ENCODE measurements at regions not wholly inside any gene's neighbourhood (a gene's known extent, or its start where the extent isn't known, plus 50 kb on each side); places are given as distances from the start of the nearest gene placed in this dataset.

GRCh38 chr2:74036010-74036409, 51.3 kb downstream of the TET3 start:
- peaks cover 39% of the 10 kb centered on the region for H3K4me1 ChIP-seq
- TF ChIP-seq POLR2AphosphoS5 (IDR thresholded peaks at IDR 0.05) (no peak), CTCF (IDR thresholded peaks at IDR 0.05) (no peak), POLR2A (IDR thresholded peaks at IDR 0.05) (no peak), EP300 (IDR thresholded peaks at IDR 0.05) (no peak)
- H3K36me3 ChIP-seq, result no peaks in the 10 kb centered on the region
- no peaks in the 10 kb centered on the region for H3K9me3 ChIP-seq
- H3K27ac ChIP-seq, result no peak overlapping the region
- no peak overlapping the region for H3K4me3 ChIP-seq
- no peaks in the 10 kb centered on the region for H3K27me3 ChIP-seq
- no peak for DNase-seq (ENCODE audit: low spot score in 2 of 2)
- 95% methylated on average over 7 of the region's 7 CpGs for WGBS

- no peak for TF ChIP-seq POLR2A (IDR thresholded peaks at IDR 0.05)
- no peak for TF ChIP-seq POLR2AphosphoS5 (IDR thresholded peaks at IDR 0.05)
- no peak for TF ChIP-seq CTCF (IDR thresholded peaks at IDR 0.05)
- no peak for TF ChIP-seq EP300 (IDR thresholded peaks at IDR 0.05)
Observed at GRCh38 chr2:74036450-74037195, 51.9 kb downstream of the TET3 start.

GRCh38 chr2:74037379-74037860, 52.7 kb downstream of the TET3 start:
- H3K27me3 ChIP-seq, result no peaks in the 10 kb centered on the region
- H3K27ac ChIP-seq, result no peak overlapping the region
- H3K4me3 ChIP-seq, result no peak overlapping the region
- TF ChIP-seq POLR2A (IDR thresholded peaks at IDR 0.05) (no peak), CTCF (IDR thresholded peaks at IDR 0.05) (no peak), EP300 (IDR thresholded peaks at IDR 0.05) (no peak), POLR2AphosphoS5 (IDR thresholded peaks at IDR 0.05) (no peak)
- no peak for DNase-seq (ENCODE audit: low spot score in 2 of 2)
- no peaks in the 10 kb centered on the region for H3K36me3 ChIP-seq
- whole genome bisulfite sequencing, result 50% methylated on average over 1 of the region's 1 CpG
- H3K9me3 ChIP-seq, result no peaks in the 10 kb centered on the region
- peaks cover 37% of the 10 kb centered on the region for H3K4me1 ChIP-seq

More at GRCh38 chr2:74036450-74037195, 51.9 kb downstream of the TET3 start:
- Histone ChIP-seq H3K27ac (no peak overlapping the region), H3K36me3 (no peaks in the 10 kb centered on the region), H3K4me1 (peaks cover 39% of the 10 kb centered on the region), H3K9me3 (no peaks in the 10 kb centered on the region), H3K4me3 (no peak overlapping the region), H3K27me3 (no peaks in the 10 kb centered on the region)
- 62% methylated on average over 4 of the region's 4 CpGs for WGBS
- DNase-seq (ENCODE audit: low spot score in 2 of 2), result no peak

- peaks cover 32% of the 10 kb centered on the region for H3K4me1 ChIP-seq
- no peaks in the 10 kb centered on the region for H3K27me3 ChIP-seq
- no peaks in the 10 kb centered on the region for H3K9me3 ChIP-seq
- DNase-seq (ENCODE audit: low spot score in 2 of 2), result no peak
- TF ChIP-seq POLR2A (IDR thresholded peaks at IDR 0.05) (no peak), EP300 (IDR thresholded peaks at IDR 0.05) (no peak), CTCF (IDR thresholded peaks at IDR 0.05) (no peak), POLR2AphosphoS5 (IDR thresholded peaks at IDR 0.05) (no peak)
- no peak overlapping the region for H3K4me3 ChIP-seq
- H3K36me3 ChIP-seq, result no peaks in the 10 kb centered on the region
- no peak overlapping the region for H3K27ac ChIP-seq
- 80% methylated on average over 2 of the region's 2 CpGs for WGBS
Observed at GRCh38 chr2:74039611-74040010, 54.9 kb downstream of the TET3 start.

DNA sequence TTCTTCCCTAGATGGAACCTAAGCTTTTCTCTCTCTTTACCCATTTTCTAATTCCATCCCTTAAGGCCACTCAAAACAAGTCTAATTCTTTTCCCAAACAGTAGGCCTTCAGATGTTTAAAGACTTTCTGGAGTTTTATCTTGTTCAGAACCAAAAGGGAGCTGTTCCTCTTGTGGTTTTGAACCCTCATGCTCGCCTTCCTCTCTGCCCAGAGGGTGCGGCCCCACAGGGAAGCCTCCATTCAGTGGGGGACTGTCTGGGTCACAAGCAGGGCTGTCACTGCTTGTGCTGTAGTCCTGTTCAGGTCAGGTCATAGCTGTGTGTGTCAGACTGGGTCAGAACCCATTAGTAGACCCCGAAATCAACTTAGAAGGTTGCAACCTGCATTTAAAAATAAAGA, 56.5 kb downstream of the TET3 start:
- WGBS, result 80% methylated on average over 3 of the region's 3 CpGs
- no peak for TF ChIP-seq POLR2AphosphoS5 (IDR thresholded peaks at IDR 0.05)
- TF ChIP-seq CTCF (IDR thresholded peaks at IDR 0.05), result no peak
- TF ChIP-seq POLR2A (IDR thresholded peaks at IDR 0.05), result no peak
- no peaks in the 10 kb centered on the region for H3K27me3 ChIP-seq
- no peak overlapping the region for H3K27ac ChIP-seq
- no peak for DNase-seq (ENCODE audit: low spot score in 2 of 2)
- H3K4me1 ChIP-seq, result peaks cover 37% of the 10 kb centered on the region
- H3K36me3 ChIP-seq, result peaks cover 1% of the 10 kb centered on the region
- no peaks in the 10 kb centered on the region for H3K9me3 ChIP-seq
- H3K4me3 ChIP-seq, result no peak overlapping the region
